Islet of Langerhans (tissue), 1 donor: ENCODE measurements at regions not wholly inside any gene's neighbourhood (a gene's known extent, or its start where the extent isn't known, plus 50 kb on each side); places are given as distances from the start of the nearest gene placed in this dataset.

Experiments
- FAIRE-seq: peaks from one replicate; lab custom pipeline; 2011; peaks lifted over from hg19 to GRCh38; lab: Jason Lieb, UNC

- no peak for FAIRE-seq
These were observed 349.3 kb upstream of the SLC14A2 start for GRCh38 chr18:45266023-45266422.

DNA sequence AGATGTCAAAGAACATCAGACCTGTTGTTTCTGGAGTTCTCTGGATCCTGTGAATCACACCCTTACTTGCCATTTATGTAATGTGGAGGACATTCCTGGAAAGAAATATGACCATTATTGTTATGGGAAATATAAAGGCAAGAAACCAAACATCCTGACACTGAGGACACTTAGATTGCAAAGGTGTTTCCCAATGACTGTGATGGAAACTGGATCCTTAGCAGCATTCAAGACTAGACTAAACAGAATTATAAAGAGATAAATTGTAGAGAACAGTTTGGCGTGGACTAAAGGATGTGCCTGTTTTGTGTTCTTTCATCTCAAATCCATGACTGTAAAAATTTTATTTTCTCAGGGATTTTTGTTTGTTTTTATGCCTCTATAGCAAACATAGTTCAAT, 347.7 kb upstream of the SLC14A2 start:
- no peak for FAIRE-seq

DNA sequence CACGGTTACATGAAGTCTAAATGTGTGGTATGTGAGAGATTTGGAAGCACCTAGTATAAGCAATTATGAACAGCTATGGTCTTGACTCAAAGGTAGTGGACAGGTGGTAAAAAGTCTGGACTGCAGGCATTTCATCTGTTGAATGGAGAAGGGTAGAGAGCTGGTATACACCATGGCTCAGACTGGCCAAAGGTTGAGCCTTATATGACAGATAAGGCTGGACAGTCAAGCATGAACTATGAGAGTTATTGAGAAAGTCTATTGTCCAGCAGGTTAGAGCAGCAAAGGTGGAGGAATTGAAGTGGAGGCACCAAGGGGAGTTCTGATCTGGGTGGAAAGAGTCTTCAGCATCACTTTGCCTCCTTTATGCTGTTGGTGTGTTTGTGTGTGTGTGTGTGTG, 346.7 kb upstream of the SLC14A2 start:
- FAIRE-seq, result no peak

GRCh38 chr18:45270289-45270771, 344.9 kb upstream of the SLC14A2 start:
- FAIRE-seq, result no peak

GRCh38 chr18:45274026-45274425, 341.2 kb upstream of the SLC14A2 start:
- FAIRE-seq, result peak; percentile 24

- no peak for FAIRE-seq
These were observed 339.7 kb upstream of the SLC14A2 start for GRCh38 chr18:45275367-45276113.

GRCh38 chr18:45276878-45277277, 338.4 kb upstream of the SLC14A2 start:
- no peak for FAIRE-seq

DNA sequence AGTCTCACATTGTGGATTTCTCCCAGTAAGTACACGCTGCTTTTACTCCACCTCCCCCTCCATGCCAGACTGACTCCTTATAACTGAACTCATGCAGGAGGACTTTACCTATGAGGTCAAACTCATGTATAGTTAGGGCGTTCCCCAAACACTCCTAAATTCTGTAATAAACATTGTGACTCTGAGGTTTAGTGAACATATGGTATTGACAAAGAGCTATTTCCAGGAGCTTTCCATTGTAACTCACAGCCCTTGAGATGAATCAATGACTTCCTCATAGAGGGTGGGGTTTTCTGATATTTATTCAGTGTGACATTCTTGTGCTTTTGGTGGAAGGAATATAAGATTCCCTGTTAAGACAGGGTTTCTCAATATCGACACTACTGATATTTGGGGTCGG, 337.4 kb upstream of the SLC14A2 start:
- no peak for FAIRE-seq

DNA sequence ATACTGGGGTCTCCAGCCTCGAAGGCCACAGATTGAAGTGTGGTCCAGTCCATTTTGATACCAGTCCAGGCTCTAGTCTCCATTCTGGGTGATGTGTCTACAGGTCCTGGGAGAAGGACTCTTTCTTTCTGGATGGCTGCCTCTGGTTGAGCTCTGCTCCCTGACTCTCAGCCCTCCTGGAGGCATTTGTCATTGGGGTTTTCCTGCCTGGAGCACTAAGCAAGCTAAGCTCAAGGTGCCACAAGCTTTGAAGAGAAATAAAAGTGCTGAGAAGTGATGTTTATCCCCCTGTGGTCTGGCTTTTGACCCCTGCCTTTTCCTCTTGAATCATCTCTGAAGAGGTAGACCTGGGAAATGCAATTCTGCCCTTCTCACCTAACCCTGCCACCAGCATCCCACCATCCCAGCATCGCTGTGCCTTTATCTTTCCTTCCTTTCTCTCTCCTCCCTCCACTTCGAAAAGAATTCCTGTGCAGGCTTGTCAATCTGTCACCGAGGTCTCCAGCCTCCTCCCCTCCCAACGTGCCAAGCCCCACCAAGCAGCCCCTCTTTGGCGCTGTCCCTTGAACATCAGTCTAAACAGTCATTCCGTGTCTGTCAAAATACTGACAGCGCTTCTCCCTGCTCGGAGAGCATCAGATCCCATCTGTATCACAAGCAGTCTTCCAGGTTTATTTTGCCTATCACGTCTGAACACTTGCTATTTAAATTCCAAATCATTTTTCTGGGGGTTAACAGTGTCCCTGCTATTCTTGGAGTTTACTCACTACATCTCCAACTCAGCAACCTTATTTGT, 334.6 kb upstream of the SLC14A2 start:
- no peak for FAIRE-seq

- FAIRE-seq, result no peak
These were observed 333.0 kb upstream of the SLC14A2 start for GRCh38 chr18:45282101-45282812.

- no peak for FAIRE-seq
These were observed 331.1 kb upstream of the SLC14A2 start for GRCh38 chr18:45284174-45284573.

DNA sequence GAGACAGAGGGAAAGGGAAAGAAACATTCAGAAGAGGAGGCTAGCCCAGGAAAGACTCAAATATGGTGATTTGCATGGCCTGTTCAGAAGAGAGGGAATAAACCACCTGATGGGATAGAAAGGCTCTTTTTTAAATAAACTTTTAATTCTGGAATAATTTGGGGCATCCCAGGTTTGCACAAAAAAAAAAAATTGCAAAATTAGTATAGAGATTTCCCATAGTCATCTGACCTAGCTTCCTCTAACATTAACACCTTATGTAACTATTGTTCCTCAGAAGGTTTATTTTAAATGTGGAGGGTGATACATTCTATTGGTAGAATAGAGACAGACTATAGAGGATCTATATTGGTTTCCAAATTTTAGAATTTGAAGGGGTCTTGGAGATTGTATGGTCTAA, 330.4 kb upstream of the SLC14A2 start:
- no peak for FAIRE-seq

- FAIRE-seq, result no peak
These were observed 330.0 kb upstream of the SLC14A2 start for GRCh38 chr18:45285251-45285650.

GRCh38 chr18:45286431-45286830, 328.8 kb upstream of the SLC14A2 start:
- no peak for FAIRE-seq

DNA sequence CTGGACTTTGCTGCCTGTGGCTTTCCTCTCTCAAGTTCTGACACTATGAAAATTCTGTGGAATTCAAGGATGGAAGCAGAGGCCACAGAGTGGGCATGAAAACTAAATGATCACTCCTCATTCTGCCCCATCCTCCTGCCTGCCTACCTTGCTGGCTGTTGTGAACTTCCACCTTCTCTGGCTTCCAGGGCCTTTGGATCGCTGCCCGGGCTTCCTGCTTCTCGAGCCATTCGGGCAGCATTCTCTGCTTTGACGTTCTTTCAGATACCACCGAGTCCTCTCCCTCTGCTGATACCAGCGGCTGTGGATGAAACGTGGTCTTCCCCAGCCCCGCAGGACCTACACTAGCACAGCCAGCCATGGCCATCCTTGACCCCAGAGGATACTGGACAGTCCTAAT, 327.7 kb upstream of the SLC14A2 start:
- FAIRE-seq, result no peak

- no peak for FAIRE-seq
These were observed 324.9 kb upstream of the SLC14A2 start for GRCh38 chr18:45290364-45290763.

- FAIRE-seq, result peak; percentile 96
These were observed 323.4 kb upstream of the SLC14A2 start for GRCh38 chr18:45291621-45292615.

- no peak for FAIRE-seq
These were observed 319.9 kb upstream of the SLC14A2 start for GRCh38 chr18:45295388-45295787.

DNA sequence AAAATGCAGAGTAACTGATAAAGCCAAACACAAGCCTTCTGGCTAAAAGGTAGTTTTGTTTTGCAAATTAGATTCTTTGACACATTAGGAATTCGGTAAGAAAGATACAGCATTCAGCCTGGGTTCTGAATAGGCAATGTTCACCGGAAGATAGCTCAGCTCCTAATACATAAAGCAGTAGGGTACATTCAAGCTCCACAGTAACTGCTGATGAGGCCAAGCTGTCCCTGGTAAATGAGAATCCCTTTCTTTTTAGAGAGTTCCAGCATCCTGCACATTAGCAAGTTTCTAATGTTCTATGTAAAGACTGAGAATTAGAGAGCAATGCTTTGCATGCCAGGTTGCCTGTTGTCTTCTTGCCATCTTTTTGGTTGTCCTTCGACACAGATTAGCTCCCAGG, 316.3 kb upstream of the SLC14A2 start:
- no peak for FAIRE-seq

DNA sequence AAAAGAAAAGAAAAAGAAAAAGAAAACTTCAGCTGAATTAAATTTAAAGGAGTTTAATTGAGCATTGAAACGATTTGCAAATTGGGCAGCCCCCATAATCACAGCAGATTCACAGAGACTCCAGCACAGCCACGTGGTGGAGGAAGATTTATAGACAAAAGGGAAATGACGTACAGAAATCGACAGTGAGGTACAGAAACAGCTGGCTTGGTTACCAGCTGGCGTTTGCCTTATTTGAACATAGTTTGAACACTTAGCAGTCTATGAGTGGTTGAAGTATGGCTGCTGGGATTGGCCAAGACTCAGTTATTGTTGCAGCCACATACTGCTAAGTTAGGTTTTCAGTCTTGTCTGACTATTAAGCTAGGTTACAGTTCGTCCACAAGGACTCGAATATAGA, 312.2 kb upstream of the SLC14A2 start:
- no peak for FAIRE-seq

DNA sequence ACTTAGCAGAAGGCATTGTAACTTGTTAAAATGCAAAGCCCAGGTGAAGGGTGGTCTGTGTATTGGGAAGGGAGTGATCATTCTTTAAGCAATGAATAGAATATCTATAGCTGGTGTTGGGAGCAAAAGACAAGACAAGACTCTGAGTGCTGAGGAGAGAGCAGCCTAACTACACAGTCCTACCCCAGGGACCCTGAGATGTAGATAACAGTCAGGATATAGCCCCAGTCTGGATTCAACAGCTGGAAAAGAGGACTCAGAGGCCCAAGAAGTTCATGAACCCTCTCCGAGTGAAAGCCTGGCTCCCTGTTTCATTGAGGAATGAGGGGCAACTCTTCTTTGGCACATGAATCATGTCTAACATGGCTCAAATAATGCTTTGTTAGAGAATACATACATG, 310.7 kb upstream of the SLC14A2 start:
- no peak for FAIRE-seq
